GM23248 (cell line): ENCODE measurements at regions not wholly inside any gene's neighbourhood (a gene's known extent, or its start where the extent isn't known, plus 50 kb on each side); places are given as distances from the start of the nearest gene placed in this dataset.

Source experiments
- EZH2 ChIP-seq: fragments of 200-600 bp; sonication (generic); IDR thresholded peaks from 2 replicates; pipeline ENCODE4 v1.6.1; 2018; ENCODE audit warnings: antibody characterized with exemption, mild to moderate bottlenecking; ENCODE audit not compliant: insufficient read depth, poor library complexity, severe bottlenecking
- EZH2phosphoT487 ChIP-seq: fragments of 200-600 bp; sonication (generic); IDR thresholded peaks from 2 replicates; pipeline ENCODE4 v1.6.1; 2018; ENCODE audit warnings: antibody characterized with exemption, moderate library complexity, mild to moderate bottlenecking, low read depth; ENCODE audit not compliant: insufficient read depth

DNA sequence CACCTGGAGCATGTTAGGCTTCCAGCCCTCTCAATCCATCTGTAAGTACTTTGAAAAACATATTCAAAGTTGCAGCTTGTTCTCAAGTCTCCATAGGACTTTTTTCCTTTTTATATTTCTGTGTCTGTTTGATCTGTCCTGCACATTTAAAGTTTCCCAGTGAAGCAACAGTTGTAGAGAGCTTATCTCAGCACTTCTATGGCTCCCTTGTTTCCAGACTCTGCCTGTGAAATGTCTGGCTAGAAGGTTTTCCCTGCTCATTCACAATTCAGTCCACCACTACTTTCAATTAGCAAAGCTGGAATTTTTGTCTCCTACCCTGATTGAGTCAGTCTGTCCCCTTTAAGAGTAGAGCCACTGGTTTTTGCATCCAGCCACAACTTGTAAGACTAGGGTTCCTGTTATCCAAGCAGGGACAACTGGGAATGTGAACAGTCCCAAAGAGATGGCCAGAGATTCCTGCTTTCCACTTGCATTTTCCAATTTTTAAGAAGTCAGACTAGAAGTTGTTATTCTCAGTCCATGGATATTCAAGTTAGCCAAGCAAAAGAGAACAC lies 116.1 kb downstream of the GASK1B start:
- TF ChIP-seq EZH2 (no peak), EZH2phosphoT487 (no peak)
